ENCODE measurements at regions not wholly inside any gene's neighbourhood (a gene's known extent, or its start where the extent isn't known, plus 50 kb on each side); places are given as distances from the start of the nearest gene placed in this dataset.

GRCh38 chr14:48553443-48553842 lies 878.0 kb upstream of the MDGA2 start:
- DNase-seq (ENCODE audit: low spot score) = no peak
- no peak for TF ChIP-seq CTCF (conservative IDR thresholded peaks at IDR 0.05; ENCODE audit: low read depth)
- no peak overlapping the region for H3K27ac ChIP-seq
- ChIA-PET POLR2A (ENCODE audit: low non-redundant PET) (no interaction called here), CTCF (no interaction called here)

- ChIA-PET CTCF (no interaction called here), POLR2A (ENCODE audit: low non-redundant PET) (no interaction called here)
- no peak overlapping the region for H3K27ac ChIP-seq
- DNase-seq (ENCODE audit: low spot score) = no peak
- TF ChIP-seq CTCF (conservative IDR thresholded peaks at IDR 0.05; ENCODE audit: low read depth) = no peak
Observed at GRCh38 chr14:48546996-48547395, 871.6 kb upstream of the MDGA2 start.

DNA sequence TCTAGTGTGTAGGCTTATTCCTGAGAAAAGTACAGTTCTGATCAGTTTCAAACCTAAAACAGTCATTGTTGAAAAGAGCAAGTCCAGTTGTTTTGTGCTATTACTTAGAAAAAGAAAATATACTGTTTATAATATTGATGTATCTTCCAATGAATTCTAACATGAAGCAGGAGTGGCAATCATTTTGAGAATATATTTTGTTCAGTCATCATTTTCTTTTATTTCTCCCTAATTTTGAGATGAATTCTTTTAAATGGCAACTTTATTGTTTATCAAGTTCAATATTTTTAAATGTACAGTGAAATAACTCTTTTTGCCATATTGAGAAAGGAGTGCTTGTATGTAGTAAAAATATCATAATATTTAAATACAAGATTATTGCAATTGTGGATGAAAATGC lies 862.2 kb upstream of the MDGA2 start:
- ChIA-PET POLR2A (ENCODE audit: low non-redundant PET) (no interaction called here), CTCF (no interaction called here)
- H3K27ac ChIP-seq = no peak overlapping the region
- TF ChIP-seq CTCF (conservative IDR thresholded peaks at IDR 0.05; ENCODE audit: low read depth) = no peak
- no peak for DNase-seq (ENCODE audit: low spot score)

DNA sequence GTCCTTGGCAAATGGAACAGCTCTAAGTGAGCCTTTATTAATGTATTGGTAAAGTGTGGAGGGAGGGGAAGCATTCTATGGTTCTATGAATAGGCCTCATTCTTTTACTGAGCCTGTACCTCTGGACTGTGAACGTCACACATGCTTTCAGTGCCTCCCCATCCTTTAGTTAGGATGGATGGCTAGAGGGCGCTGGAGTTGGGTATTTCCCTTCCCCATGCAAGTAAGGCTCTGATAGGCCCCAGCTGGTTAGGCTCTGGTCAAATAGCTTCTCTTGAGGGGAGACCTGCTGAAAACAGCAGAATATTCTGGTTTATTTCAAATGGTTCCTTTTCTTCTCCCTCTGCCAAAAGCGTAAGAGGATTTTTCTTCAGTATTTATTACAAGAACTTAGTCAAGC lies 860.9 kb upstream of the MDGA2 start:
- ChIA-PET POLR2A (ENCODE audit: low non-redundant PET) (no interaction called here), CTCF (no interaction called here)
- no peak for TF ChIP-seq CTCF (conservative IDR thresholded peaks at IDR 0.05; ENCODE audit: low read depth)
- no peak for DNase-seq (ENCODE audit: low spot score)
- H3K27ac ChIP-seq = no peak overlapping the region

DNA sequence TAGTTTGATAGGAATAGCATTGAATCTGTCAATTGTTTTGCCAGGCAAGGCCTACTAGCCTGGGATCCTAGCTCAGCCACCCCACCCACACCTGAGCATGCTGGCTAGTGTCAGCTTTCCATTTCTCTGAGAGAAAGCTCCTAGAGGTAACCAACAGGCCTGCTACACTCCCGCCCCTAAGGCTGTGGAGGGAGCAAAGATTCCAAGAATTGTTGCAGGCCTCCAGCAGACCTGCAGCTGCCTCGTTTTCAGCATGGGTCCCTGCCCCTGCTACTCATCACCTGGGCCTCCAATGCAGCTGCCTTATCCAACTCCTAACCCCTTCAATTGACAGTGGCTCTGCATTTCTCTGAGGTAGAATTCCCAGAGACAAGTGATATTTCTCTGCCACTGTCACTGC lies 852.4 kb upstream of the MDGA2 start:
- CTCF ChIA-PET = interaction anchor here (0.5 kb wide), 1 partner anchor 611 kb away, joined by 3 read pairs; no protein-coding TSS in a partner anchor
- TF ChIP-seq CTCF (conservative IDR thresholded peaks at IDR 0.05; ENCODE audit: low read depth) = no peak
- DNase-seq (ENCODE audit: low spot score) = no peak
- POLR2A ChIA-PET (ENCODE audit: low non-redundant PET) = no interaction called here
- H3K27ac ChIP-seq = no peak overlapping the region

- TF ChIP-seq CTCF (conservative IDR thresholded peaks at IDR 0.05; ENCODE audit: low read depth) = no peak
- POLR2A ChIA-PET (ENCODE audit: low non-redundant PET) = no interaction called here
- CTCF ChIA-PET = no interaction called here
- DNase-seq (ENCODE audit: low spot score) = no peak
- H3K27ac ChIP-seq = no peak overlapping the region
Observed at GRCh38 chr14:48526307-48526706, 850.9 kb upstream of the MDGA2 start.

- ChIA-PET CTCF (no interaction called here), POLR2A (ENCODE audit: low non-redundant PET) (no interaction called here)
Observed at GRCh38 chr14:48504921-48505320, 829.5 kb upstream of the MDGA2 start.

More at GRCh38 chr14:48504921-48505320, 829.5 kb upstream of the MDGA2 start:
- no peak for TF ChIP-seq CTCF (conservative IDR thresholded peaks at IDR 0.05; ENCODE audit: low read depth)
- H3K27ac ChIP-seq = no peak overlapping the region
- peak; percentile 6 for DNase-seq (ENCODE audit: low spot score)
